ENCODE measurements at regions not wholly inside any gene's neighbourhood (a gene's known extent, or its start where the extent isn't known, plus 50 kb on each side); places are given as distances from the start of the nearest gene placed in this dataset.

DNA sequence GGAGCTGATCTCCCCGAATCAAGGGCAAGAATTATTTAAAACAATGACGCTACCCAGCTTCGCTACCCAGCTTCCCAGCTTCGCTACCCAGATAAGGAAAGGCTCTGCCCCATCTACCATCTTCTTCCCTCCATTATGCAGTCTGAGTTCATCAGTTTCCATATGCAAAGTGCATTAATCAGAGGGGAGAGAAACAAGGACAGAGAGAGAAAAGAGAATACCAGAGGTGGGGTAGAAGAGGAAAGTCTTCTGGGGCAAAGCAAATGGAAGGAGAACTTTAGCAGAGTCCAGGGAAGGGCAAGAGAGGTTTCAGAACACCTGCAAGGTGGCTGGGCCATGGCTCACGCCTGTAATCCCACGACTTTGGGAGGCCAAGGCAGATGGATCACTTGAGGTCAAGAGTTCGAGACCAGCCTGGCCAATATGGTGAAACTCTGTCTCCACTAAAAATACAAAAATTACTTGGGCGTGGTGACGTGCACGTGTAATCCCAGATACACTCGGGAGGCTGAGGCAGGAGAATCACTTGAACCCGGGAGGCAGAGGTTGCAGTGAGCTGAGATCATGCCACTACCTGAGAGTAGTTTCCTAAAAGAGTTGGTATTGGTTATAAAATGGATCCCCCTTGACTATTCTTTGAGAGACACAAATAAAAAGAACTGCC lies 70.4 kb upstream of the SPATA12 start:
- 29% methylated on average over 4 of the region's 12 CpGs; no CpG with 5 or more reads in 1 of the 2 experiments for WGBS, 2 experiments (ENCODE audit: extremely low coverage in 2 of 2, insufficient read length in 1 of 2)
- ATAC-seq (ENCODE audit: low read depth), result no peak

More for the DNA sequence above, 70.4 kb upstream of the SPATA12 start:
- in situ Hi-C loops (cut with MboI; ENCODE audit: low sequenced_read_pairs), result loop anchor here (5.0 kb wide), 2 partner anchors 193 to 288 kb away; no protein-coding TSS in a partner anchor
- dilution Hi-C loops (cut with HindIII; ENCODE audit: low sequenced_read_pairs, unreplicated experiment), result no loop called here
- Histone ChIP-seq H3K27ac (ENCODE audit: insufficient read depth, low read length) (no peak overlapping the region), H3K14ac (replicated peaks; ENCODE audit: low read depth, low read length) (no peak overlapping the region), H3K9ac (ENCODE audit: low read depth, low read length) (no peak overlapping the region), H4K91ac (ENCODE audit: insufficient read depth, low read depth, low read length) (no peak overlapping the region), H3K27me3 (ENCODE audit: control insufficient read depth, insufficient read depth, low read length) (peaks cover 18% of the 10 kb centered on the region), H3K4ac (ENCODE audit: low read depth, low read length) (no peak overlapping the region), H4K5ac (ENCODE audit: low read depth, low read length) (no peak overlapping the region), H3K36me3 (ENCODE audit: control insufficient read depth, insufficient read depth, low read length) (no peaks in the 10 kb centered on the region), H3K18ac (ENCODE audit: low read depth, low read length) (no peak overlapping the region), H4K8ac (ENCODE audit: low read depth in 2 of 2, low read length in 2 of 2) (no peak overlapping the region), H3K4me2 (ENCODE audit: low read depth, low read length) (no peak overlapping the region), H2AK9ac (replicated peaks; ENCODE audit: low read depth, low read length, poor library complexity) (no peak overlapping the region), H2BK20ac (ENCODE audit: low read depth, low read length) (no peak overlapping the region), H2BK5ac (ENCODE audit: low read depth, low read length, poor library complexity, severe bottlenecking) (no peak overlapping the region), H2BK120ac (ENCODE audit: low read depth, low read length) (no peak overlapping the region), H3K9me3 (ENCODE audit: control insufficient read depth, insufficient read depth, low read length) (no peaks in the 10 kb centered on the region), H2AK5ac (ENCODE audit: low read depth, low read length) (no peak overlapping the region), H3K4me1 (ENCODE audit: control insufficient read depth, insufficient read depth, low read length) (peaks cover 7% of the 10 kb centered on the region; the same call in 1 of the 2 replicates), H3K23ac (ENCODE audit: low read depth, low read length) (no peak overlapping the region), H3K4me3 (ENCODE audit: insufficient read depth, low read depth, low read length) (no peak overlapping the region), H2AFZ (replicated peaks; ENCODE audit: low read length, poor library complexity) (no peak overlapping the region), H3K56ac (ENCODE audit: extremely low read depth, insufficient read depth, low read length) (no peak overlapping the region), H2BK15ac (ENCODE audit: low read depth, low read length) (no peak overlapping the region), H3K79me1 (ENCODE audit: low read depth in 1 of 2, low read length in 2 of 2) (no peaks in the 10 kb centered on the region), H3K9me1 (ENCODE audit: insufficient read depth, low read length) (no peaks in the 10 kb centered on the region; the same call in 1 of the 2 replicates), H4K20me1 (ENCODE audit: insufficient read depth, low read length) (no peaks in the 10 kb centered on the region)
- intact Hi-C loops (cut with micrococcal nuclease), result loop anchor here (1.0 to 10.0 kb wide), 5 partner anchors 133 to 649 kb away; partner anchors contain the start of genes ARHGEF3 and CCDC66
- ChIA-PET CTCF (interaction anchor here (1.0 to 3.2 kb wide), 4 partner anchors 191 to 288 kb away, joined by 3 to 32 read pairs (median 4); no protein-coding TSS in a partner anchor), POLR2A (ENCODE audit: unreplicated experiment) (no interaction called here)
- BruUV-seq (replicated peaks), result no TSS peak
- no peak for DNase-seq
- TF ChIP-seq MAFK (IDR thresholded peaks at IDR 0.05; ENCODE audit: low read depth, low read length), result no peak
- no peak for TF ChIP-seq CEBPB (IDR thresholded peaks at IDR 0.05; ENCODE audit: low read depth, low read length)
- no peak for TF ChIP-seq RCOR1 (IDR thresholded peaks at IDR 0.05; ENCODE audit: insufficient replicate concordance, low read length)
- TF ChIP-seq CHD1 (IDR thresholded peaks at IDR 0.05; ENCODE audit: low read depth, low read length), result no peak
- TF ChIP-seq, protein P1, sequence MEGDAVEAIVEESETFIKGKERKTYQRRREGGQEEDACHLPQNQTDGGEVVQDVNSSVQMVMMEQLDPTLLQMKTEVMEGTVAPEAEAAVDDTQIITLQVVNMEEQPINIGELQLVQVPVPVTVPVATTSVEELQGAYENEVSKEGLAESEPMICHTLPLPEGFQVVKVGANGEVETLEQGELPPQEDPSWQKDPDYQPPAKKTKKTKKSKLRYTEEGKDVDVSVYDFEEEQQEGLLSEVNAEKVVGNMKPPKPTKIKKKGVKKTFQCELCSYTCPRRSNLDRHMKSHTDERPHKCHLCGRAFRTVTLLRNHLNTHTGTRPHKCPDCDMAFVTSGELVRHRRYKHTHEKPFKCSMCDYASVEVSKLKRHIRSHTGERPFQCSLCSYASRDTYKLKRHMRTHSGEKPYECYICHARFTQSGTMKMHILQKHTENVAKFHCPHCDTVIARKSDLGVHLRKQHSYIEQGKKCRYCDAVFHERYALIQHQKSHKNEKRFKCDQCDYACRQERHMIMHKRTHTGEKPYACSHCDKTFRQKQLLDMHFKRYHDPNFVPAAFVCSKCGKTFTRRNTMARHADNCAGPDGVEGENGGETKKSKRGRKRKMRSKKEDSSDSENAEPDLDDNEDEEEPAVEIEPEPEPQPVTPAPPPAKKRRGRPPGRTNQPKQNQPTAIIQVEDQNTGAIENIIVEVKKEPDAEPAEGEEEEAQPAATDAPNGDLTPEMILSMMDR (conservative IDR thresholded peaks at IDR 0.05; ENCODE audit: low read depth, low read length), result no peak
- TF ChIP-seq, protein P2, sequence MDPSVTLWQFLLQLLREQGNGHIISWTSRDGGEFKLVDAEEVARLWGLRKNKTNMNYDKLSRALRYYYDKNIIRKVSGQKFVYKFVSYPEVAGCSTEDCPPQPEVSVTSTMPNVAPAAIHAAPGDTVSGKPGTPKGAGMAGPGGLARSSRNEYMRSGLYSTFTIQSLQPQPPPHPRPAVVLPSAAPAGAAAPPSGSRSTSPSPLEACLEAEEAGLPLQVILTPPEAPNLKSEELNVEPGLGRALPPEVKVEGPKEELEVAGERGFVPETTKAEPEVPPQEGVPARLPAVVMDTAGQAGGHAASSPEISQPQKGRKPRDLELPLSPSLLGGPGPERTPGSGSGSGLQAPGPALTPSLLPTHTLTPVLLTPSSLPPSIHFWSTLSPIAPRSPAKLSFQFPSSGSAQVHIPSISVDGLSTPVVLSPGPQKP (IDR thresholded peaks at IDR 0.05; ENCODE audit: borderline replicate concordance, low read depth, low read length), result no peak
- TF ChIP-seq, protein P3, sequence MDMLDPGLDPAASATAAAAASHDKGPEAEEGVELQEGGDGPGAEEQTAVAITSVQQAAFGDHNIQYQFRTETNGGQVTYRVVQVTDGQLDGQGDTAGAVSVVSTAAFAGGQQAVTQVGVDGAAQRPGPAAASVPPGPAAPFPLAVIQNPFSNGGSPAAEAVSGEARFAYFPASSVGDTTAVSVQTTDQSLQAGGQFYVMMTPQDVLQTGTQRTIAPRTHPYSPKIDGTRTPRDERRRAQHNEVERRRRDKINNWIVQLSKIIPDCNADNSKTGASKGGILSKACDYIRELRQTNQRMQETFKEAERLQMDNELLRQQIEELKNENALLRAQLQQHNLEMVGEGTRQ (IDR thresholded peaks at IDR 0.05; ENCODE audit: low read depth, low read length), result no peak
- no peak for TF ChIP-seq MAZ (IDR thresholded peaks at IDR 0.05; ENCODE audit: borderline replicate concordance, low read depth, low read length)
- TF ChIP-seq SMC3 (IDR thresholded peaks at IDR 0.05; ENCODE audit: low read depth, low read length), result no peak
- TF ChIP-seq BHLHE40 (IDR thresholded peaks at IDR 0.05; ENCODE audit: low read depth, low read length), result no peak
